ENCODE measurements at regions not wholly inside any gene's neighbourhood (a gene's known extent, or its start where the extent isn't known, plus 50 kb on each side); places are given as distances from the start of the nearest gene placed in this dataset.

DNA sequence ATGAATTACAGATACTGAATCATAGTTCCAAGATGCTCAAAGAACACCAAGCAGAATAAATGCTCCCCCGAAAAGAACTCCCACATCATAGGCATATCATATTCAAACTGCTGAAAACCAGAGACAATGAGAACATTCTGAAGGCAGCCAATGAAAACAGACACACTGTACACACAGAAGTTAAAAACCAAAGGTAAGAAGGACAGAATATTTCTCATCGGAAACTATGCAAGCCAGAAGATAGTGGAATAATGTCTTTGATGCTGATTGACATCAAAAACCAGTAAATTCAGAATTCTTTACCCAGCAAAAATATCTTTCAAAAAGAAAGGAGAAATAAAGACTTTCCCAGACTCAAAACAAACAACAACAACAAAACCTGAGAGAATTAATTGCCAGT lies 73.8 kb upstream of the IRX5 start:
- TF ChIP-seq MAX (IDR thresholded peaks at IDR 0.05; ENCODE audit: low read depth, low read length) (no peak), CTCF (IDR thresholded peaks at IDR 0.05; ENCODE audit: low read depth, low read length) (no peak), POLR2A (IDR thresholded peaks at IDR 0.05; ENCODE audit: extremely low read depth, insufficient read length) (no peak), MYC (IDR thresholded peaks at IDR 0.05; ENCODE audit: low read depth, low read length) (no peak)
